ENCODE measurements at regions not wholly inside any gene's neighbourhood (a gene's known extent, or its start where the extent isn't known, plus 50 kb on each side); places are given as distances from the start of the nearest gene placed in this dataset.
A peak's percentile ranks its signal among the peaks of the same experiment; 100 is the strongest.

- H3K4me1 Mint-ChIP-seq = peaks cover 26% of the 10 kb centered on the region
- H3K27me3 Mint-ChIP-seq (ENCODE audit: low read depth) = no peaks in the 10 kb centered on the region
- peak overlapping the region in 2 of 3 experiments; percentile 27 to 48 for H3K27ac Mint-ChIP-seq
- TF ChIP-seq CTCF (IDR thresholded peaks at IDR 0.05; ENCODE audit: unreplicated experiment in 3 of 3) = no peak
- no peaks in the 10 kb centered on the region for H3K9me3 Mint-ChIP-seq
- no peaks in the 10 kb centered on the region for H3K36me3 Mint-ChIP-seq (ENCODE audit: low read depth)
- H3K4me3 Mint-ChIP-seq = no peak overlapping the region
Measured at GRCh38 chr12:114888928-114889584, 205.1 kb upstream of the TBX3 start.

GRCh38 chr12:114888448-114888847, 204.5 kb upstream of the TBX3 start:
- Mint-ChIP-seq H3K4me3 (no peak overlapping the region), H3K36me3 (ENCODE audit: low read depth) (no peaks in the 10 kb centered on the region), H3K4me1 (peaks cover 26% of the 10 kb centered on the region), H3K27me3 (ENCODE audit: low read depth) (no peaks in the 10 kb centered on the region), H3K27ac (peak overlapping the region in 2 of 3 experiments; percentile 27 to 48), H3K9me3 (no peaks in the 10 kb centered on the region)
- no peak for TF ChIP-seq CTCF (IDR thresholded peaks at IDR 0.05; ENCODE audit: unreplicated experiment in 3 of 3)

GRCh38 chr12:114885501-114885900, 201.5 kb upstream of the TBX3 start:
- H3K4me3 Mint-ChIP-seq = no peak overlapping the region
- no peaks in the 10 kb centered on the region for H3K36me3 Mint-ChIP-seq (ENCODE audit: low read depth)
- H3K27ac Mint-ChIP-seq = no peak overlapping the region
- no peaks in the 10 kb centered on the region for H3K27me3 Mint-ChIP-seq (ENCODE audit: low read depth)
- peaks cover 2% of the 10 kb centered on the region for H3K9me3 Mint-ChIP-seq
- peaks cover 26% of the 10 kb centered on the region for H3K4me1 Mint-ChIP-seq
- no peak for TF ChIP-seq CTCF (IDR thresholded peaks at IDR 0.05; ENCODE audit: unreplicated experiment in 3 of 3)

- peaks cover 2% of the 10 kb centered on the region for H3K9me3 Mint-ChIP-seq
- no peaks in the 10 kb centered on the region for H3K27me3 Mint-ChIP-seq (ENCODE audit: low read depth)
- peaks cover 17% of the 10 kb centered on the region for H3K4me1 Mint-ChIP-seq
- no peak overlapping the region for H3K4me3 Mint-ChIP-seq
- H3K27ac Mint-ChIP-seq = peak overlapping the region; percentile 20 to 70 (median 45)
- no peak for TF ChIP-seq CTCF (IDR thresholded peaks at IDR 0.05; ENCODE audit: unreplicated experiment in 3 of 3)
- H3K36me3 Mint-ChIP-seq (ENCODE audit: low read depth) = no peaks in the 10 kb centered on the region
Measured at GRCh38 chr12:114884575-114884974, 200.6 kb upstream of the TBX3 start.

GRCh38 chr12:114882083-114882482, 198.1 kb upstream of the TBX3 start:
- peaks cover 2% of the 10 kb centered on the region for H3K9me3 Mint-ChIP-seq
- TF ChIP-seq CTCF (IDR thresholded peaks at IDR 0.05; ENCODE audit: unreplicated experiment in 3 of 3) = no peak

GRCh38 chr12:114879354-114879753, 195.4 kb upstream of the TBX3 start:
- H3K4me1 Mint-ChIP-seq = peaks cover 5% of the 10 kb centered on the region
- no peaks in the 10 kb centered on the region for H3K36me3 Mint-ChIP-seq (ENCODE audit: low read depth)
- no peak overlapping the region for H3K27ac Mint-ChIP-seq
- peaks cover 6% of the 10 kb centered on the region for H3K27me3 Mint-ChIP-seq (ENCODE audit: low read depth)
- H3K9me3 Mint-ChIP-seq = peaks cover 2% of the 10 kb centered on the region
- H3K4me3 Mint-ChIP-seq = no peak overlapping the region
- no peak for TF ChIP-seq CTCF (IDR thresholded peaks at IDR 0.05; ENCODE audit: unreplicated experiment in 3 of 3)

More at GRCh38 chr12:114882083-114882482, 198.1 kb upstream of the TBX3 start:
- no peaks in the 10 kb centered on the region for H3K36me3 Mint-ChIP-seq (ENCODE audit: low read depth)
- H3K27ac Mint-ChIP-seq = no peak overlapping the region
- no peaks in the 10 kb centered on the region for H3K27me3 Mint-ChIP-seq (ENCODE audit: low read depth)
- no peak overlapping the region for H3K4me3 Mint-ChIP-seq
- peaks cover 6% of the 10 kb centered on the region for H3K4me1 Mint-ChIP-seq
